SK-N-SH (cell line): ENCODE measurements at regions not wholly inside any gene's neighbourhood (a gene's known extent, or its start where the extent isn't known, plus 50 kb on each side); places are given as distances from the start of the nearest gene placed in this dataset.

Source experiments
- CTCF ChIP-seq: fragments of 200-600 bp; sonication (generic); IDR thresholded peaks from 2 replicates; pipeline ENCODE4 v1.6.1; 2017; ENCODE audit warnings: antibody characterized with exemption, mild to moderate bottlenecking, moderate library complexity
- EP300 ChIP-seq, 2 experiments: IDR thresholded peaks; 2 replicates each; pipeline versions ENCODE4 v1.4.0 to v1.6.1; 2012; ENCODE audit warnings: borderline replicate concordance in 1 of 2, low read depth in 1 of 2, low read length in 1 of 2
- MAX ChIP-seq: IDR thresholded peaks from 2 replicates; pipeline ENCODE4 v1.4.0; 2012; ENCODE audit warnings: low read depth
- MEF2A ChIP-seq: IDR thresholded peaks from 2 replicates; pipeline ENCODE4 v1.4.0; 2012; ENCODE audit warnings: low read depth, borderline replicate concordance
- MXI1 ChIP-seq: IDR thresholded peaks from 2 replicates; pipeline ENCODE4 v1.6.1; 2012; ENCODE audit warnings: mild to moderate bottlenecking, low read depth, low read length, improper control_type of control experiment
- POLR2AphosphoS5 ChIP-seq: IDR thresholded peaks from 2 replicates; pipeline ENCODE4 v1.6.1; 2012; ENCODE audit warnings: low read depth, low read length
- RFX5 ChIP-seq: IDR thresholded peaks from 2 replicates; pipeline ENCODE4 v1.6.1; 2012; ENCODE audit warnings: mild to moderate bottlenecking, improper control_type of control experiment, low read length
- SMC3 ChIP-seq: IDR thresholded peaks from 2 replicates; pipeline ENCODE4 v1.6.1; 2012; ENCODE audit warnings: low read depth, low read length, improper control_type of control experiment
- TAF1 ChIP-seq: IDR thresholded peaks from 2 replicates; pipeline ENCODE4 v1.6.1; 2012; ENCODE audit warnings: low read depth, mild to moderate bottlenecking, low read length, moderate library complexity, borderline replicate concordance

- no peak for TF ChIP-seq CTCF
- no peak for TF ChIP-seq MEF2A
- no peak for TF ChIP-seq EP300 (IDR thresholded peaks at IDR 0.05; ENCODE audit: borderline replicate concordance in 1 of 2, low read depth in 1 of 2, low read length in 1 of 2)
- no peak for TF ChIP-seq POLR2AphosphoS5
- no peak for TF ChIP-seq RFX5
- TF ChIP-seq MXI1: no peak
- TF ChIP-seq SMC3: no peak
- TF ChIP-seq TAF1: no peak
- TF ChIP-seq MAX: no peak
Measured at GRCh38 chr5:12274236-12274635, 370.0 kb upstream of the CTNND2 start.
